HG03521 (cell line): ENCODE measurements at regions not wholly inside any gene's neighbourhood (a gene's known extent, or its start where the extent isn't known, plus 50 kb on each side); places are given as distances from the start of the nearest gene placed in this dataset.
"Not testable (repeated sequence)": the region's sequence is repeated elsewhere in the genome, so short reads cannot be mapped to it uniquely, and the experiment has no call there.

Experiments used
- ATAC-seq: cut with Tn5 transposase; IDR thresholded peaks from one replicate; pipeline ENCODE4 v1.9.1; 2021; ENCODE audit warnings: mild to moderate bottlenecking, moderate library complexity; ENCODE audit not compliant: unreplicated experiment

DNA sequence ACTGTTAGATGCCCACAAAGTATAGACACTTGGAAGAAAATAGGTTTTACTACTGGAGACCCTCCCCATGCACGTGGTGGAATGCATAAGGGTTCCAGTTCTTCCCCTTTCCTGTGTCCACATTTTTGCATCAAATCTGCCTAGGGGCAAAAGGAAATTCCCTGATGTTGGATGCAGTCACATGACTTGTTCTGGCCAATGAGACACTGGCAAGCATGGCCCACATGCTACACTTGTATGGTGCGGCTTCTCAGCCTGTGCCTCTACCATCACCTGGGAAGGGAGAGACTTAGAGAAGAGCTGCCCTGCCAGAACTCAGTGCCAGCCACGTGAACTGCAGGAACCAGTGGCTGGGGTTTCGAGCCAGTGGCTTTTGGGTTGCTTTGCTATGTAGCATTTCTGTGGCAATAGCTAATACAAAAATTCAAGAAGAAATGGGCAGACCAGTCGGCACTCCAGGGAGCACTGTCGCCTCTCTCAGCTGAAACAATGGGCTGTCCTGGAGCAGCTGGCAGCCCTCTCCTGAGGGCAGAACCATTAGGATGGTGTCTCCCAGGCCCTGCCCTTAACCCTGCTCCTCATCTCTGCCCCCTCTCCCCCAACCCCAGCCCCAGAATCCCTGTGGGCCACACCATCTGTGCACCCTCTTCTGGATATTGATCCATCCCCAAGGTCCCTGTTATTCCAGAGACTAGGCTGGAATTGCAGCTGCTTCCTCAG is 634.0 kb downstream of the UQCRFS1 start:
- ATAC-seq = no peak

GRCh38 chr19:28578208-28578607 is 634.7 kb downstream of the UQCRFS1 start:
- no peak for ATAC-seq

DNA sequence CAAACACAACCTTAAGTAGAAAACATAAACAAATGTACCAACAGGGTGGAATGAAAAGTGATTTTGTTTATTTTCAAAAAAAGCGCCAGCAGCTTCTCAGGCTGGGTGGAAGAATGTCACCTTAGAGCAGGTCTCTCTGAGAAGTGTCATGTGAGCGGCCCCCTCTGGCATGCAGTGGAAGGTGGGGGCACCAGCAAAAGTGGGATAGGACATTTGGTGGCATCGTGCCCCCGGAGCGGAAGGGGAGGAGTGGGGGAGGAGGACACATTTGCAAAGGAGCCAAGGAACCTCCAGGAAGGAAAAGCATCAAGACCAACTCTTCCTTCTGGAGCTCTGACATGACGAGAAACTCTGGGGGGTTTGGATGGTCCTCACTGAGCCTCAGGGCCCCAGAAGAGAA is 635.3 kb downstream of the UQCRFS1 start:
- no peak for ATAC-seq

- no peak for ATAC-seq
Measured at GRCh38 chr19:28577233-28577632, 635.7 kb downstream of the UQCRFS1 start.

DNA sequence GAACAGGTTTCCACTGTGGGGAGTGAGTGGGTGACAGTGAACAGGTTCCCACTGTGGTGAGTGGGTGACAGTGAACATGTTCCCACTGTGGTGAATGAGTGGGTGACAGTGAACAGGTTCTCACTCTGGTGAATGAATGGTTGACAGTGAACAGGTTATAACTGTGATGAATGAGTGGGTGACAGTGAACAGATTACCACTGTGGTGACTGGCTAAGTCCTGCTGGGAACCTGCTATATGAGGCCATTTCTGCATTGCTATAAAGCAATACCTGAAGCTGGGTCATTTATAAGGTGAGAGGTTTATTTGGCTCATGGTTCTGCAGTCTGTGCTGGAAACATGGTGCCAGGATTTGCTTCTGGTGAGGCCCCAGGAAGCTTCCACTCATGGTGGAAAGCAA is 637.1 kb downstream of the UQCRFS1 start:
- no peak for ATAC-seq

DNA sequence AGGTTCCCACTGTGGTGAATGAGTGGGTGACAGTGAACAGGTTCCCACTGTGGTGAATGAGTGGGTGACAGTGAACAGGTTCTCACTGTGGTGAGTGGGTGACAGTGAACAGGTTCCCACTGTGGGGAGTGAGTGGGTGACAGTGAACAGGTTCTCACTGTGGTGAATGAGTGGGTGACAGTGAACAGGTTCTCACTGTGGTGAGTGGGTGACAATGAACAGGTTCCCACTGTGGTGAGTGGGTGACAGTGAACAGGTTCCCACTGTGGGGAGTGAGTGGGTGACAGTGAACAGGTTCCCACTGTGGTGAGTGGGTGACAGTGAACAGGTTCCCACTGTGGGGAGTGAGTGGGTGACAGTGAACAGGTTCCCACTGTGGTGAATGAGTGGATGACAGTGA is 637.6 kb downstream of the UQCRFS1 start:
- not testable (repeated sequence) for ATAC-seq

GRCh38 chr19:28574212-28574611 is 638.7 kb downstream of the UQCRFS1 start:
- no peak for ATAC-seq

- ATAC-seq = no peak
Measured at GRCh38 chr19:28569132-28570131, 643.5 kb downstream of the UQCRFS1 start.

DNA sequence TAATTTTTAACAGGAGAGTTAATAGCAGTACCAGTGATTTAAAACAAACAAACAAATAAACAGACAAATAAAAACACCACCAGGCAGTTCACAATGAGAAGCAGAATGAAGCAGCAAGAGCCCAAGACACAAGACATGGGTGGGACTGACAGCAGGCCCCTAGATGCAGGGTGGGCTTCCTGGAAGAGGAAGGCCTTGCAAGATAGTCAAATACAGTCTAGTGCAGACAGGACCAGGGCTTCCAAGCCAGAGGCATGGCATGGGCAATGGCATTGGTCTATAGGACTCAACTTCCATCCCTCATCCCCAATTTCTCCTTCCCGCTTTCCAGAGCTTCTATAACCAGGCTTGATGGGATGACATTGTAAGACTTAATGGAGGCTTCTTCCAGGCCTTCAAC is 645.1 kb downstream of the UQCRFS1 start:
- ATAC-seq = no peak

DNA sequence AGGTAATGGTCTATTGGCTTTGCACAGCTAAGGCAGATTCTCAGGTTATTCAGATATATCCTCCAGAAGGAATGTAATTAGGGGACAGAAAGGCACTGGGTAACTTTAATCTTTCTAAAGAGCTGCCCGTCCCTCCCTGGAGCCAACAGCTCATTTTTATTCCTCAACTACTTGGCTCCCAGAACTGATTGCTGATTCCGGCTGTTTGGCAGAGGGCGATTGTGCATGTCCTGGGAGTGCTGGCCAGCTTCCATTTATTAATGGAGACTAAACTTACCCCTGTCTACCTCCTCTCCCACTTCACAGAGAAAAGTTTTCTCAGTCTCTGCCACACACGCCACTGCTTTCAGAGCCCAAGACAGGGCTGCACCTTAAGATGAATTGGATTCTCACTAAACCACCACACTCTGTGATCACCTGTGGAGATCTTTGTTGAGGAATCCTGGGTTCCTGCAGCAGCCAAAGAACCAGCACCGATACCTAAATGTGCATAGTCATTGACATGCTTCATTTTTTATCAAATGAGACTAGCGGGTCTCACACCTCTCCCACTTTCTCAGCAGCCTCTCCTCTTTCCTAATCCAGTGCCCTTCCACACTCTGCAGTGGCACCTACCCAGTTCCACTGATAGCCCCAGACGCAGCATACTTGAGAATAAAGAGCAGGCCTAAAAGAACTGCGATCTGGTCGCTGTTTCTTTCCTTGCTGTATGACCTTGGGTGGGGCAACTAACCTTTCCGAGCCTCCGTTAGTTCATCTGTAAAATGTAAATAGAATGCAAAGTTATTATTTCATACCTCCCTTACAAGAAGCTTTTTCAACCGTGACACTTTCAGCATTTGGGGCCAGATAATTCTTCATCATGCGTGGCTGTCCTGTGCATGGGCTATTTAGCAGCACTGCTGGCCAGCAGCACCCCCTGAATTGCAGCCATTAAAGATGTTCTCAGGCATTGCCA is 648.7 kb downstream of the UQCRFS1 start:
- no peak for ATAC-seq

- no peak for ATAC-seq
Measured at GRCh38 chr19:28560786-28561185, 652.2 kb downstream of the UQCRFS1 start.

DNA sequence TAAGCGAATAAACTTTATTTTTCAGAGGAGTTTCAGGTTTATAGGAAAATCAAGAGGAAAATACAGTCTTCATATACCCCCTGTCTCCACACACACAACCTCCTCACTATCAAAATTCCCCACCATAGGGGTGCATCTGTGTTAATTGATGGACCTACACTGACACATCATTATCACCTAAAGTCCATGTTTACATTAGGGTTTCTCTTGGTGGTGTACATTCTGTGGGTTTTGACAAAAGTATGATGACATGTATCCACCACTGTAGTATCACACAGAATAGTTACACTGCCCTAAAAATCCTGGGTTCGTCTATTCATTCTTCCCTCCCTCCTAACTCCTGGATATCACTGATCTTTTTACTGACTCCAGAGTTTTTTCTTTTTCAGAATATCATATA is 654.2 kb downstream of the UQCRFS1 start:
- no peak for ATAC-seq

GRCh38 chr19:28556371-28556770 is 656.6 kb downstream of the UQCRFS1 start:
- ATAC-seq = no peak

DNA sequence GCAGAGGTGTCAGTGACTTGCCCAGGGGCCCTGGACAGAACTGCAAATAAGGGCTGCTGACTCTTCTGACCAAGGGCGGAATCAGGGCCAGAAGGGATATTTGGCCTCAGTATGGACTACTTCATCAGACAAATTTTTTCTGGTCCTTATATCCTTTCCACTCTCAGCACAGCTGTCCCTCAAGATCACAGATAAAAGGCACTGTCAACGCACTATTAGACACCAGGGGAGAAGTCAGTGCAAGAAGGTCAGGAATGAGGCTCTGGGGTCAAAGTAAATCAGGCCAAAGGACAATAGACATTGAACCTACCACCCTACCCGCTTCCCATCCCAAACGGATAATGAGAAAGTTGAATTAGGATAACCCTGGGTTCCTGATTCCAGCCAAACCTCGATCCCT is 657.6 kb downstream of the UQCRFS1 start:
- no peak for ATAC-seq

- ATAC-seq = no peak
Measured at GRCh38 chr19:28554321-28555091, 658.4 kb downstream of the UQCRFS1 start.

- no peak for ATAC-seq
Measured at GRCh38 chr19:28553764-28554163, 659.2 kb downstream of the UQCRFS1 start.

DNA sequence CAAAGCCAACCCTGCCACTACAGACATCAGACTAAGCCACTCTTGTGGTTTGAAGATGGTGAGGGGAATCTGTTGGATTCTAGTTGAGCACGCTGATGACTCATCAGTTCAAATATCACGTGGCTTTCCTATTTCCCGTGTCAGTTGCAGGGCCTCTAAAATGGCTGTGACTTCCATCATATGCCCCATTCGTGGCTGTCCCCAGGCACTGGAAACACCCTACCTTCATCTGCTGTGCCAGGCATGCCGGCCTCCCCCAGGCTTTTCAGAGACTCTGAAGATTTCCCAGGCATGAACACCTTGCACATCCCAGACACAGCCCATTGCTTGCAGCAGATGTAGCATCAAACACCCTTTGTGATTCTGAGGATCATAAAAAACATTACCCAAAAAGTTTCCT is 659.9 kb downstream of the UQCRFS1 start:
- no peak for ATAC-seq

GRCh38 chr19:28549680-28550277 is 663.2 kb downstream of the UQCRFS1 start:
- ATAC-seq = no peak

DNA sequence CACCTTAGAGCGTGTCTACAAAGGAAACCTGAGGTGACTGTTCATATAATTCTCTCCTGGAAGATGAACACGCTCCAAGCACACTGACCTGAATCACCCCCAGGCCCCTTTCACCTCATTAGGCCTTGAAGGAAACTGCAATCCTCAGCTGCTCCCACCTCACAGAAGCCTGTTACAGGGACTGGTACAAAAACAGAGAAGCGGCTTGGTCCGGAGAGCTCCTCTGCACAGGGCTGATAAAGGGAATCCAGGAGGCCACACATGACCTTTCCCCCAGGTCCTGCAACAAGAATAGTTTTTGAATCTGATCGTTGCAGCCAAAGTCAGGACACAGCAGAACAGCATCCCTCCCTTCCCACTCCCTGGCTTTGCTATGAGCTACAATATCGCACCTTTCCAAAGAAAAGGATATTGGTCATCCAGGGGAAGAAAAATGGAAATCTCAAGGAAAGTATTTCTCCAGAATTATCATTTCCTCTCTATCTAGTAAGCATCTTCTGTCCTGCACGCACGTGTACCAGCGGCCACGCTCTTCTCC is 666.7 kb downstream of the UQCRFS1 start:
- ATAC-seq = no peak
